ENCODE measurements at regions not wholly inside any gene's neighbourhood (a gene's known extent, or its start where the extent isn't known, plus 50 kb on each side); places are given as distances from the start of the nearest gene placed in this dataset.

GRCh38 chr6:135789375-135790050 lies 62.0 kb upstream of the PDE7B start:
- TF ChIP-seq, protein P1, sequence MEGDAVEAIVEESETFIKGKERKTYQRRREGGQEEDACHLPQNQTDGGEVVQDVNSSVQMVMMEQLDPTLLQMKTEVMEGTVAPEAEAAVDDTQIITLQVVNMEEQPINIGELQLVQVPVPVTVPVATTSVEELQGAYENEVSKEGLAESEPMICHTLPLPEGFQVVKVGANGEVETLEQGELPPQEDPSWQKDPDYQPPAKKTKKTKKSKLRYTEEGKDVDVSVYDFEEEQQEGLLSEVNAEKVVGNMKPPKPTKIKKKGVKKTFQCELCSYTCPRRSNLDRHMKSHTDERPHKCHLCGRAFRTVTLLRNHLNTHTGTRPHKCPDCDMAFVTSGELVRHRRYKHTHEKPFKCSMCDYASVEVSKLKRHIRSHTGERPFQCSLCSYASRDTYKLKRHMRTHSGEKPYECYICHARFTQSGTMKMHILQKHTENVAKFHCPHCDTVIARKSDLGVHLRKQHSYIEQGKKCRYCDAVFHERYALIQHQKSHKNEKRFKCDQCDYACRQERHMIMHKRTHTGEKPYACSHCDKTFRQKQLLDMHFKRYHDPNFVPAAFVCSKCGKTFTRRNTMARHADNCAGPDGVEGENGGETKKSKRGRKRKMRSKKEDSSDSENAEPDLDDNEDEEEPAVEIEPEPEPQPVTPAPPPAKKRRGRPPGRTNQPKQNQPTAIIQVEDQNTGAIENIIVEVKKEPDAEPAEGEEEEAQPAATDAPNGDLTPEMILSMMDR (IDR thresholded peaks at IDR 0.05): no peak
- TF ChIP-seq POLR2AphosphoS5 (IDR thresholded peaks at IDR 0.05): no peak

All from breast epithelium (tissue), 3 donors.